ENCODE measurements at regions not wholly inside any gene's neighbourhood (a gene's known extent, or its start where the extent isn't known, plus 50 kb on each side); places are given as distances from the start of the nearest gene placed in this dataset.

- DNase-seq (ENCODE audit: low read depth) = no peak
- no peak for TF ChIP-seq CTCF (IDR thresholded peaks at IDR 0.05; ENCODE audit: low read depth, low read length, missing control alignments)
- no peak overlapping the region for H3K4me3 ChIP-seq (ENCODE audit: low read depth, low read length)
Measured at GRCh38 chr3:118057086-118057485, 977.6 kb downstream of the IGSF11 start.

- no peak overlapping the region for H3K4me3 ChIP-seq (ENCODE audit: low read depth, low read length)
- DNase-seq (ENCODE audit: low read depth) = no peak
- TF ChIP-seq CTCF (IDR thresholded peaks at IDR 0.05; ENCODE audit: low read depth, low read length, missing control alignments) = no peak
Measured at GRCh38 chr3:118059096-118059495, 975.5 kb downstream of the IGSF11 start.

GRCh38 chr3:118067439-118067838 lies 967.2 kb downstream of the IGSF11 start:
- no peak for DNase-seq (ENCODE audit: low read depth)

GRCh38 chr3:118075873-118076272 lies 958.8 kb downstream of the IGSF11 start:
- no peak for TF ChIP-seq CTCF (IDR thresholded peaks at IDR 0.05; ENCODE audit: low read depth, low read length, missing control alignments)
- DNase-seq (ENCODE audit: low read depth) = no peak
- H3K4me3 ChIP-seq (ENCODE audit: low read depth, low read length) = no peak overlapping the region

More at GRCh38 chr3:118067439-118067838, 967.2 kb downstream of the IGSF11 start:
- no peak for TF ChIP-seq CTCF (IDR thresholded peaks at IDR 0.05; ENCODE audit: low read depth, low read length, missing control alignments)
- H3K4me3 ChIP-seq (ENCODE audit: low read depth, low read length) = no peak overlapping the region

GRCh38 chr3:118077332-118077731 lies 957.3 kb downstream of the IGSF11 start:
- no peak for TF ChIP-seq CTCF (IDR thresholded peaks at IDR 0.05; ENCODE audit: low read depth, low read length, missing control alignments)
- DNase-seq (ENCODE audit: low read depth) = no peak
- H3K4me3 ChIP-seq (ENCODE audit: low read depth, low read length) = no peak overlapping the region

GRCh38 chr3:118080889-118081288 lies 953.8 kb downstream of the IGSF11 start:
- H3K4me3 ChIP-seq (ENCODE audit: low read depth, low read length) = no peak overlapping the region
- no peak for TF ChIP-seq CTCF (IDR thresholded peaks at IDR 0.05; ENCODE audit: low read depth, low read length, missing control alignments)
- no peak for DNase-seq (ENCODE audit: low read depth)

- no peak for DNase-seq (ENCODE audit: low read depth)
- H3K4me3 ChIP-seq (ENCODE audit: low read depth, low read length) = no peak overlapping the region
- TF ChIP-seq CTCF (IDR thresholded peaks at IDR 0.05; ENCODE audit: low read depth, low read length, missing control alignments) = no peak
Measured at GRCh38 chr3:118088696-118089095, 946.0 kb downstream of the IGSF11 start.

Data from GM12864 (cell line).